NCI-H524 (cell line): ENCODE measurements at regions not wholly inside any gene's neighbourhood (a gene's known extent, or its start where the extent isn't known, plus 50 kb on each side); places are given as distances from the start of the nearest gene placed in this dataset.
"Not testable (repeated sequence)": the region's sequence is repeated elsewhere in the genome, so short reads cannot be mapped to it uniquely, and the experiment has no call there.

Experiments
- DNase-seq, 2 experiments: peaks; one replicate each; lab custom pipeline; 2025; lab: John Stamatoyannopoulos, UW

DNA sequence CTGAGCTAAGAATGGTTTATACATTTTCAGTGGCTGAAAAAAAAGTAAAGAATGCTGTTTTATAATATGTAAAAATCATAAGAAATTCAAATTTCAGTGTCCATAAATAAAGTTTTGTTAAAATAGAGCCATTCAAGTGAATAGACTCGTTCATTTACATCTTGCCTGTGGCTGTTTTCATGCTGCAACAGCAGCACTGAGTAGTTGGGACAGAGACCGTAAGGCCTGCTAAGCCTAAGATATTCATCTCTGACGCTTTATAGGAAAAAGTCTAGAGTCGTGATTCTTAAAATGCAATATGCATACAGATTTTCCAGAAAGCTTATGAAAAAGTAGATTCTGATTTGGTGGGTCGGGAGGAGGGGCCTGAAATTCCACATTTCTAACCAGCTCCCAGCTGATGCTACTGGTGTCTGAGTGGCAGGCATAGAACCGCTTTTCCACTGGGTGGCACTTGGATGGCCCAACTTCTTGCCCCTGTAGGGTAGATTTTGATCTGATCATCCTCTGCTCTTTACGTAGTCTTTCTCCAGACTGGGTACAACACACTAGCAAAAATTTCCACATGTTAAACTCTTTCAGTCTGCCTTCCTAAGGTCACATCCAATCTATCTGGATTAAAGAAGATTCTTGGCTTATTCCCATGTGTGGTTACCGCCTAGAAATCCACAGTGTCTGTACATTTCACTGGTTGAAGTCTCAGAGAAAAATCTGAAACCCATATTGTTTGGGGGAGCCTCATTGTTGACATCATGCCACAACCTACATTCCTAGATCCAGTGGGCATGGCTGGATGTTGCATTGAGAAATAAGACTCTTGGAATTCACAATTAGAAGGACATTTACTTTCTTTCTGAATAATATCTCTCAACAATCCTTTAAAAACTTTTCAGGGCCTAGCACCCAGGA lies 151.2 kb downstream of the C12orf75 start:
- no peak for DNase-seq

DNA sequence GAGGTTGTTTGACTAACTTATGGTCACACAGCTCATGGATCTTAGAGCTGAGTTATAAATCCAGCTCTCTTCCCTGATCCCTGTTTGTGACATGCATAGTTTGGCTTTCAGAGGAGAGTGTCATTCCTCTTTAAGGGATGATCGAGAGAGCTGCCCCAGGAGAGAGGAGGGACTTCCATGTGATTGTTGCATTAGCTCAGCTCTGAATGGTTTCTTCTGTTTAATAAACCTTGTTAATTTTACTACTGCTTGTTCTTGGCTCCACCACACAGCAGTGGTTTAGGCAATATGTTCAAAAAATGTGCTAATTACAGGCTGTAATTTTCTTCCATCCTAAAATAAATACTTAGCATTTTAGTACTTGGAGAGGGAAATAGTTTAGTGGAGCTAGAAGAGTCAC lies 152.5 kb downstream of the C12orf75 start:
- no peak for DNase-seq

- DNase-seq, result no peak
Measured at GRCh38 chr12:105483691-105484090, 153.2 kb downstream of the C12orf75 start.

GRCh38 chr12:105485321-105485910 lies 154.9 kb downstream of the C12orf75 start:
- DNase-seq, result no peak

GRCh38 chr12:105485921-105486320 lies 155.4 kb downstream of the C12orf75 start:
- no peak for DNase-seq

DNA sequence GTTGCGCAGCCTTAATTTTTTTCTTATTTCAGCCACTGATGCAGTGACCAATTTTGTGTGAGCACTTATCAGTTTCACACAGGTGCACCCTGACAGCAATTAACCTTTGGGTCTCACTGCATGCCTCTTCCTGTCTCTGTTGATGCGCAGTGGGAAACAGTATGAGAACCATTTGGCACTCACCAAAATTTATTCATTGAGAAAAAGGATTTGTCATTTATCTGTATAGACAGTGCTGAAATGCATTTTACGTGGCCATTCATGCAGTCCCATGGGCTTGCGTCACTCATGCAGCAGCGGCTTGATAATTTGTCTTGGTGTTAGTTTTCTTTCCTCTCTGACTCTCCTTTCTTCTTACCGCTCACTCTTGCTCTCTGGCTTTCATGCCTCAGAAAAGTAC lies 157.5 kb downstream of the C12orf75 start:
- no peak for DNase-seq

DNA sequence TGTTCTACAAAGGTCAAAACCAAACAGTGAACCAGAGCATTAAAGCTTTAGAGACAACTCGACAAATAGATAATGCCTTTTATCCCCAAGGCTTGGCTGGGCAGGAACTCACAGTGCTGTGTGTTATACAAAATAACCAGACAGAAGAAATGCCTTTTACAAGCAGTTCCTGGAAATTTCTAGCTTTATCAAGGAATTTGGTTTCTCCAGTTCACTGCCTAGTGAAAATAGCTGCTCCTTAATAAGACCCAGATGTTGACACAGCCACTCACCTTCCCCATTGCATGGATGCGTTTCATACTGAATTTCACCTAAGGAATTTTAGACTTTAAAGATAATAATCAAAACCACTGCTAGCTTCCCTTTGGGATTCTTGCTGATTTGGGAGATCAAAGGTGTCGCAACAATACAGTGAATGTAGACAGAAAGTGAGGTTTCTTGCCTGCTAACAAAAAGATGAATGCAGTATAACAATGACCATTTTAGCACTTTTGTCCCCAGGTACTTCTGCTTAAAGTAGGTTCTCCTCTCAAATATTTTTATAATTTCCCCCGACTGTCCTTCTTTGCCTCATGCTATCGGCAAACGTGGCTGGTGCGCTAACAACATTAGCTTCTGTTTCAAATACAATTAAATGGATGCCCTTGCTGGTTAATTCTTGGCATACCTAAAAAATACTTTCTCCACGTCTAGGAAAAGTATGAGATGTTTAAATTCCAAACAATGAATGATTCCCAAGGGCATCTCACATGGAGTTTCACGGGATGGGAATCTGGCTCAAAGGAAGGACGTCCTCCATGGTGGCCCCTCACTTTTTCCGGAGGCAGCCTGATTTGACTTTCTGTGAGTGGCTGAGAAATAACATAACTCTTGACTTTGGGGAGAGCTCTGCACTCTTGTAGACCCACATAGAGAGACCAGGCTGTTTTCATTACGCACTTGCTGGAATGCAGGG lies 162.4 kb downstream of the C12orf75 start:
- DNase-seq, result no peak

GRCh38 chr12:105499205-105499604 lies 168.7 kb downstream of the C12orf75 start:
- peak in 1 of 2 experiments; percentile 2 for DNase-seq

- DNase-seq, result not testable (repeated sequence)
Measured at GRCh38 chr12:105500676-105501075, 170.2 kb downstream of the C12orf75 start.

GRCh38 chr12:105502426-105502930 lies 172.0 kb downstream of the C12orf75 start:
- no peak for DNase-seq

DNA sequence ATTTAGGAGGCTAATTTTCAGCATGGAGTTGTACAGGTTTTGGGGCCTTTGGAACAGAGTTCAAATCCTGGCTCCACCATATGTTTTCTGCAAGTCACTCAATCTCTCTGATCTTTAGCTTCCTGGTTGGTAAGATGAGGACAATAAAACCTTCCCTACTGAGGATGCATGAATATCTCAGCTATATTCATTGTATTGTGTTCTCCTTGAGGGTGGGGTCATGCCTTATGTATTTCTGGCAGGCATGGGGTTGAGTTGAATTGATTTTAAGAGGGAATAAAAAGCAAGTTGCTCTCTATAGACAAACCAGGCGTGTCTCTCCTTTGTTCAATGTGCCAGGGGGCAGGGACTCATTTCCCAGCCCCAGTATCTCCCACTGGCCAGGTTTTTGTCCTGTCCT lies 173.1 kb downstream of the C12orf75 start:
- DNase-seq, result no peak

DNA sequence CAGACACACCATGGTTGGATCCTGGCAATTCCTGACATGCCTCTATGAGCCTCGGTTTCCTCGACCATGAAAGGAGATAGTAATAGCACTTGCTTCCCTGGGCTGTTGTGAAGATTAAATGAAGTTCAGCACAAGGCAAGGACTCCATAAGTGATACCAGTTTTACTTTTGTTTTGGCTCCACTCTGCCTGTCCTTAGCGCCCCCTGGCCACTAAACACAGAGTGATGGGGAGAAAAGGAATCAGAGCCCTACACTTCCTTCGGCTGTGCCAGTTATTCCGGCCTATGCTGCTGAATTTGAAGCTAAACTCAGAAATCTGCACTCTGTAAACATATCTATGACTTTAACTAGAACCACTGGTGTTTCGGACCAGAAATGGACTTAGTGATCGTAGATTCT lies 173.8 kb downstream of the C12orf75 start:
- no peak for DNase-seq

DNA sequence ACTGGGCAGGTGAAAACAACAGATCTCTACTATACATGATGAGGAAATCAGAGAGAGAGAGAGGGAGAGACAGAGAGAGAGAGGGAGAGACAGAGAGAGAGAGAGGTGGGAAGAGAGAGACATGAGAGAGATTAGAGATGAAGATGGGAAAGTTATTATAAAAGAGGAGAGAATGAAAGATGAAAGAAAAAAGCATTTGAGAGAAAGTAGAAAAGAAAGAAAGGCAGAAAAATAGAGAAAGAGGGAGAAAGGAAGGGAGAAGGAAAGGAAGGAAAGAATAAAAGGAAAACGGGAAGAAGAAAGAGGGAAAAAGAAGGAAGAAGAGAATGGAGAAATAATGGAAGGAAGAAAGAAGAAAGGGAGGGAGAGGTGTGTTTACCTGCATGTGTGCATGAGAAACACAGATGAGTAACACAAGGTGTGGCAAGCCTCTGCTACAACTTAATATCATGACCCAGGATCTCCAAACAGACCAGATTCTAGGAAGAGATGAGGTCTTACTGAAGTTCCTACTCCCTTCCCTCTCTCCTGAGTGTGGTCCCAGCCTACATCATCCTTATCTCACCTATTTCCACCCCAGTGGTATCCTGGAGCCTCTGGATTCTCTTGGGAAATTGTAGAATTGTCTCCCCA lies 176.3 kb downstream of the C12orf75 start:
- DNase-seq, result no peak

DNA sequence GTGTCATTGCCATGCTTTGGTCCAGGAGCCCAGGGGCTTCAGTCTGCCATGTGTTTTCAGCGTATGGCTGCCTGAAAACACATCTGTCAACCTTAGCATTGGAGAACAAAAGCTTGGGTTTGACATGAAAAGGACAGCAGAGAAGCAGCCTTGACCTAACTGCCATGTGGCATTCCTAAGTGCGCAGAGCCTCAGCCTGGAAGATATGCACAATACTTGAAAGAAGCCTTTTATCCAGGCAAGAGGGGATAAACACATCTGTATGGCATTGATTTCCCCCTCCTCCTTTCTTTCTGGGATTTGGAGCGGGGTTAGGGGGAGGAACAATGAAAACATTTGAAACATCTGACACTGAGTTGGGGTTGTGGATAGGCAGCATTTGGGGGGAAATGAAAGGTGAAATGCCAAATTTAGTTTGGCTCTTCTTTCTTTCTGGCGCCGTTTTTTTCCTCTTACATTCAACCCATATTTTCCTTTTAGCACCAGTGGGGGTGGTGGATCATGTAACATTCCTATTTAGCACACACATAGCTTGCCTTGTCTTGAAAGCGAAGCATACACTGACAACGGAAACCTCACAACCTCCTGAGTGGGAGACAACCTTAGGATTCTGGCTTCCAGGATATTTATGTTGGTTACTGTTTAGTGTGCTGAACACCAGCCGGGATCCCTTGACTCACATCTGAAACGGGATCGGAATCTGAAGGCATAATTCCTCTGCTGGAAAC lies 177.0 kb downstream of the C12orf75 start:
- peak in 1 of 2 experiments; percentile 24 for DNase-seq

DNA sequence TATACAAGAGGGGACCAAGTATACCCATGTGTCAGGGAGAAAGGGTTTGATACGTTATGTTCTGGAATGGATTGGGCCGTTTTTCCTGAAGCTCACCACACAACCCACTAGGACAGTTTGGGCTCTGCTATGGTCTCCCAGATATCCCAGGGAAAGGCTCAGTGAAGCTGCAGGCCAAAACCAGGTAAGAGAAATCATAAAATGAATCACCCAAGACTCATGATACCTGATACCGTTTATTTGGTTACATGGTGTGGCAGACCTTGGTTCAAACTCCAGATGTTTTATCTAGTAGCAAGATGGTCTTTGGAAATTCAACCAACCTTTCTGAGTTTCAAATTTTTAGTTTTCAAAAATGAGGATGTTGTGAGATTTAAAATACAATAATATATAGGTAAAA lies 177.6 kb downstream of the C12orf75 start:
- DNase-seq, result no peak

GRCh38 chr12:105510526-105510925 lies 180.0 kb downstream of the C12orf75 start:
- no peak for DNase-seq

DNA sequence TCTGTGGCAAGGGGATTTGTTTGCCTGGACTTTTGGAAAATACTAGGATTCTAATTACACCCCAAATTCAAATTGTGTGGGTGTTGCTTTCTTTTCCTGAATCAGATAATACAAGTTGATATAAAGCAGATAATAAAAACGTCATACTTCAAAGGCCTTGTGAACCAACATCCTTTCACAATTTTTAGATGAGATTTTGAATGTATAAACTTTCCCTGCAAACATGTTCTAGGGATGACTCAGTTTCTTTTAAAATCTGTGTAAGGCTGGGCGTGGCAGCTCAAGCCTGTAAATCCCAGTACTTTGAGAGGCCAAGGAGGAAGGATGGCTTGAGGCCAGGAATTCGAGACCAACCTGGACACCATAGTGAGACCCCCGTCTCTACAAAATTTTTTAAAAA lies 182.4 kb downstream of the C12orf75 start:
- DNase-seq, result not testable (repeated sequence)

DNA sequence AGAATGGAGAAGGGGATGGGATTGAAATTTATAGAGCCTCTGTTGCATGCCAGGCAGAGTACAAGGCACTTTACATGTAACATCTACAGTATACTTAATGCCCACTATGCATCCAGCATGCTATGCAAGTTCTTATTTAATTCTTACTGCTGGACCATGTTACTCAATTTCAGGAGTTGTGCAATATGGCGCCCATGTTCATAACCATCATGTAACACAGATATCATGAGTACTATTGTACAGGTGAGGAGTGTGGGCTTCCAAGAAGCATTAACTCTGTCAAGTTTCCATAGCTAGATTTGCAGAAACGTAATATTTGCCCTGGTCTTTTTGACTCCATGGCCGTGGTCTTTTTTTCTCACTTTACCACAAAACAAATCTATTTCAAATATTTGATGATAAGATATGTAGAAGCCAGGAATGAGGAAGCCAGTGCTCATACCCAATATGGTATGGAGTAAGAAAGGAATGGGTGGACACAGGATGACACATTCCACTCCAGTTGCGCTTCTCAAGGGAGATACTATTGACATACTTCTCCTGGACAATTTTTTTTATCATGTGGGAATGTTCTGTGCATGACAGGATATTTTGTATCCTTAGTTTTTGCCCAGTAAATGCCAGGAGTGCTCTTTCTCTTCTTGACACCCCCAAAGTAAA lies 191.8 kb downstream of the C12orf75 start:
- no peak for DNase-seq

- peak in 1 of 2 experiments; percentile 21 for DNase-seq
Measured at GRCh38 chr12:105523164-105524057, 192.9 kb downstream of the C12orf75 start.
